ENCODE measurements at regions not wholly inside any gene's neighbourhood (a gene's known extent, or its start where the extent isn't known, plus 50 kb on each side); places are given as distances from the start of the nearest gene placed in this dataset.

DNA sequence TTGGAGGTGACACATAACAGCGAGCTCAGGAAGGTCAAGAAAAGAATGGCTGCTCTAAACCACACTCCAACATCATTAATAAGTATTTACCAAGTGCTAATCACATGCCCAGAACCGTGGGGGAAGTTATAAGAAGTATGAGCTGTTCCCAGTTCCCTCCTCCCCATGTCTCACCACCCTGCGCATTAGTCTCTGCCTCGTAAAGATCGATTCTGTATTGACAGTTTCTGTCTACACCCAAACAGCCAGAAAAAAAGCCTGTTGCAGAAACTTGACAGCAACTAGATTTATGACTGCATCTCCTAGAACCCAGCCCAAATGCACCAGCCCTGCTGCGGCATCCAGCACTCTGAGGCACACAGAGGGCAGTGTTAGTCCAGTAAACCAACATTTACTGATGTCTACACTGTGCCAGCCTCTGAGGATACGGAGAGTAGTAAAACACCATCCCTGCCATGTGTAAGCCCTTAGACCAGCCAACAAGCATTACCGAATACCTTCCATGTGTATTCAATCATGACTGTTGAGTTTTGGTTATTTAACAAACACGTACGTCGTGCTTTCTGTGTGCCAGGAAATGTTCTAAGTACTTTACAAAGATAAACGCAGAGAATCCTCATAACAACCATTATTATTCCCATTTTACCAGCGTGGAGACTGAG, 63.6 kb upstream of the ZBTB40 start:
- DNase-seq: no peak

GRCh38 chr1:22388671-22389450, 62.8 kb upstream of the ZBTB40 start:
- no peak for DNase-seq

DNA sequence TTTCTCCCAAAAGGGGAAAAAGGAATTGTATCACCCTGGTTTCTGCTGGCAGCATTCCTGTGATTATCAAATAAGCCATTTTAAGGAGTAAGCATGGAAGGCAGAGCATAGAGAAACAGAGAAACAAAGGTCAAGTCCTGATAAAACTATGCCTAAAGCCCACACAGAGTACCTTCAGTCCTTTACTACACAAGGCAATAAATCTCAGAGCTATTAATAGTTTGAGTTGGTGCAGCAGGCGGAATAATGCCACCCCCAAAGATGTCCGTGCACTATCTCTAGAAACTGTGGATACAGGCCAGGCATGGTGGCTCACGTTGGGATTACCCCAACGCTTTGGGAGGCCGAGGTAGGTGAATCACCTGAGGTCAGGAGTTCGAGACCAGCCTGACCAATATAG, 58.1 kb upstream of the ZBTB40 start:
- DNase-seq: no peak

DNA sequence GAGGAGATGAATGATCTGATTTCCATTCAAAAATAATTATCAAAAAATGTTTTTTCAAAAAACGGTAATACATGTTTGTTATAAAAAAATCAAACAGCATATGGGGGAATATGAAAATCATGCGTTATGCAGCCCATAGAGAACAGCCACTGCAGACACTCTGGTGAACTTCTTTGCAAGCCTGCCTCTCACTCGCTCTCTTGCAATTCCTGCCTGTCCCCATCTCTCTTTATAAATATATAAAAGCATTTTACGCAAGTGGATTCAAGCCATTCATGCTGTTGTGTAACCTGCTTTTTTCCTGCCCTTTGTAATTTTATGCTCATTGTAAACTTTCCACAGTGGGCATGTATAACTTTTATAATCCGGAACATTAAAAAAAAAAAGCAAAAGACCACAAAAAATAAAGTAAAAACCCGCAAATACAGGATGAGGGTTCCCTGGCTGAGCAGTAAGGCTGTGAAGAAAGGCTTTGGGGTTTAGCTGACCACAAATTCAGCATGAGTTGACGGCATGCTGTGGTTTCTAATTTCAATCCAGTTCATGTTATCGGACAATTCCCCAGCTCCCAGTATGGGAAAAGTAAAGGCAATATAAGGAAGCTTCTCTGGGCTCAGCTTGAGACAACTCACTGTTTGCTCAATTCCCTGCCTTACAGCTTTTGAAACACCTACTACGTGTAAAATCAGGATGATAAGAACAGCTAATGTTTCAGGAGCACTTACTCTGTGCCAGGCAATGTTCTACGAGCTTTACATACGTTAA, 52.8 kb upstream of the ZBTB40 start:
- no peak for DNase-seq

DNA sequence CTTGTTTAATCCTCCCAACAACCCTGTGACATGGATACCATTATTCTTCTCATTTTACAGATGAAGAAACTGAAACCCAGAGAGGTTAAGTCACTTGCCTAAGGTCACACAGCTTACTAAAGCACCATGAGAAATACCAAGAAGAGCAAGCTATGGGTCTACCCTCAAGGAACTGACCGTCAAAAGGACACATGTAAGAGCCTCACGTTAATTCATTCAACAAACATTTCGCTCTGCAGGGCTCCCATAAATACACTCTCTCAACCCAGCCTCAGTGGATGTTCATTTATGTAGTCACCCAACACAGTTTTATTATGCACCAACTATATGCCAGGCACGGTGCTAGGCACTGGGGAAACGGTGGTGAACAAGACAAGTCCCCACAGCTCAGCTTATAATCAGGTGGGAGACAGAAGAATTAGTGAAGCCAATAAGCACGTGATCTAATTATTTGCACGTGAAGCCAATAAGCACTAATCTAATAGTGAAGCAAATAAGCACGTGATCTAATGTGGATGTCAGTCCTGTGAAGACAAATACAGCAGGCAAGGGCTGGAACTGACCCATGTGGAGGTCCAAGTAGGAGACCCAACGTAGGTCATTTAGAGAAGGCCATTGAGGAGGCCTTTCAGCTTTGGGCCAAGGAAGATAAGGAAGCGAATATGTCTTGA, 52.1 kb upstream of the ZBTB40 start:
- no peak for DNase-seq
